ENCODE measurements at regions not wholly inside any gene's neighbourhood (a gene's known extent, or its start where the extent isn't known, plus 50 kb on each side); places are given as distances from the start of the nearest gene placed in this dataset.
"Not testable (repeated sequence)": the region's sequence is repeated elsewhere in the genome, so short reads cannot be mapped to it uniquely, and the experiment has no call there.

DNA sequence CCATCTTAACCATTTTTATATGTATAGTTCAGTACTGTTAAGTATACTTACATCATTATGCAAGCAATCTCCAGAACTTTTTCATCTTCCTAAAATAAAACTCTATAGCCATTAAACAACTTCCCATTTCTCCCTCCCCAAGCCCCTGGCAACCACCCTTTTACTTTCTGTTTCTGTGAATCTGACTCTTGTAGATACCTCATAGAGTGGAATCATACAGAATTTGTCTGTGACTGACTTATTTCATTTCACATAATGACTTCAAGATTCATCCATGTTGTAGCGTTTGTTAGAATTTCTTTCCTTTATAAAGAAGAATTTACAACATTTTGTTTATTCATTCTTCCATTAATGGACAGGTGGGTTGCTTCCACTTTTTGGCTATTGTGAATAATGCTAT lies 91.2 kb upstream of the FREM3 start:
- H4K20me1 ChIP-seq (ENCODE audit: insufficient read depth); ATAC-seq; H3K36me3 ChIP-seq (ENCODE audit: control insufficient read depth in 1 of 2, insufficient read depth in 2 of 2, low read length in 2 of 2); H3K4me3 ChIP-seq (replicated peaks in 1 of 2; ENCODE audit: low read depth in 1 of 2, low read length in 2 of 2); DNase-seq (ENCODE audit: low read depth, low spot score); H3K27me3 ChIP-seq (ENCODE audit: insufficient read depth, low read length); H3K79me2 ChIP-seq (ENCODE audit: insufficient read depth, low read length); POLR2A ChIA-PET; RAD21 ChIA-PET (ENCODE audit: low non-redundant PET in 1 of 2, low total read pairs in 2 of 2, uncharacterized antibody in 2 of 2, unreplicated experiment in 2 of 2); intact Hi-C loops (cut with micrococcal nuclease); H3K9me3 ChIP-seq (ENCODE audit: control insufficient read depth in 1 of 2, insufficient read depth in 1 of 2, low read depth in 1 of 2, low read length in 2 of 2); H3K27ac ChIP-seq (ENCODE audit: low read depth, low read length); CTCF ChIA-PET; H3K9me2 ChIP-seq (ENCODE audit: insufficient read depth); H3K4me2 ChIP-seq (ENCODE audit: low read length); H3K9ac ChIP-seq (ENCODE audit: low read length); BruUV-seq (replicated peaks); H2AFZ ChIP-seq (ENCODE audit: low read depth, low read length, poor library complexity, severe bottlenecking); H3K4me1 ChIP-seq (ENCODE audit: control insufficient read depth in 1 of 2, insufficient read depth in 2 of 2, low read length in 2 of 2): not testable (repeated sequence)

DNA sequence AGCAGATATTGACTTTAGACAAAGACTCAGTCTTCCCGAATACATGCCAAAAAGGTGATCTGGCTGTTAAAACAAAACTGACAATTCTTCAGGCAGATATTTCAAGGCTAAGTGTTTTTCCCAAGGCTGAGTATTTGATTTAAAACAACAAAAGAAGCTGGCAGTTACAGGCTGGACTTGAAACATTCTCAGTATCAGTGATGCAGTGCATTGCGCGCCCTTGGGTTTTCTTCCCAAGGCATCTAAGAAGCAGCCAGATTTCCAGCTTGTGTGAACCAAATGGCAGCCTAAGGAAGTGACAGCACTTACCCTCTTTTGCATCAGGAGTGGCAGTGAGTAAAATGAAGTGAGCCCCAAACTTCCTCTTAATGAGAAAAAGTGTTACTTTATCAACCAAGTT lies 90.0 kb upstream of the FREM3 start:
- H3K27me3 ChIP-seq (ENCODE audit: insufficient read depth, low read length); H3K9me2 ChIP-seq (ENCODE audit: insufficient read depth); H3K9ac ChIP-seq (ENCODE audit: low read length); H3K9me3 ChIP-seq (ENCODE audit: control insufficient read depth in 1 of 2, insufficient read depth in 1 of 2, low read depth in 1 of 2, low read length in 2 of 2); H3K79me2 ChIP-seq (ENCODE audit: insufficient read depth, low read length); H3K4me1 ChIP-seq (ENCODE audit: control insufficient read depth in 1 of 2, insufficient read depth in 2 of 2, low read length in 2 of 2); DNase-seq (ENCODE audit: low read depth, low spot score); H3K36me3 ChIP-seq (ENCODE audit: control insufficient read depth in 1 of 2, insufficient read depth in 2 of 2, low read length in 2 of 2); ATAC-seq; H4K20me1 ChIP-seq (ENCODE audit: insufficient read depth); BruUV-seq (replicated peaks); H3K27ac ChIP-seq (ENCODE audit: low read depth, low read length); H3K4me3 ChIP-seq (replicated peaks in 1 of 2; ENCODE audit: low read depth in 1 of 2, low read length in 2 of 2); intact Hi-C loops (cut with micrococcal nuclease); RAD21 ChIA-PET (ENCODE audit: low non-redundant PET in 1 of 2, low total read pairs in 2 of 2, uncharacterized antibody in 2 of 2, unreplicated experiment in 2 of 2); H3K4me2 ChIP-seq (ENCODE audit: low read length); H2AFZ ChIP-seq (ENCODE audit: low read depth, low read length, poor library complexity, severe bottlenecking); CTCF ChIA-PET; POLR2A ChIA-PET: not testable (repeated sequence)

DNA sequence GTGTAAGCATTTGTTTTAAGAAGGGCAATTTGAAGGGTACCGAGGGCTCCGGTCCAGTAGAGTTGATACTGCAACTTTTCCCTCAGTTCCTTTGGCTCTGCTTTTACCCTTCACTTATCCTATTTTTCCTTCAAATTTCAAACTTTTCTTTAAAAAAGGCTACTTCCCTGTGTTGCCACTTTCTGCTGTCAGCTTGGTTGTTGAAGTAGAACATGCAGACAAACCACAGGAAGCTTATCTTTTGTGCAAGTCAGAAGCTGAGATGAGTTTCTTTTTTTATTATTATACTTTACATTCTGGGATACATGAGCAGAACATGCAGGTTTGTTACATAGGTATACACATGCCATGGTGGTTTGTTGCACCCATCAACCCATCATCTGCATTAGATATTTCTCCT lies 89.1 kb upstream of the FREM3 start:
- H3K9me2 ChIP-seq (ENCODE audit: insufficient read depth); H3K36me3 ChIP-seq (ENCODE audit: control insufficient read depth in 1 of 2, insufficient read depth in 2 of 2, low read length in 2 of 2); H3K4me2 ChIP-seq (ENCODE audit: low read length); ATAC-seq; H3K27ac ChIP-seq (ENCODE audit: low read depth, low read length); BruUV-seq (replicated peaks); H3K79me2 ChIP-seq (ENCODE audit: insufficient read depth, low read length); H2AFZ ChIP-seq (ENCODE audit: low read depth, low read length, poor library complexity, severe bottlenecking); H3K4me1 ChIP-seq (ENCODE audit: control insufficient read depth in 1 of 2, insufficient read depth in 2 of 2, low read length in 2 of 2); H3K9me3 ChIP-seq (ENCODE audit: control insufficient read depth in 1 of 2, insufficient read depth in 1 of 2, low read depth in 1 of 2, low read length in 2 of 2); H3K9ac ChIP-seq (ENCODE audit: low read length); RAD21 ChIA-PET (ENCODE audit: low non-redundant PET in 1 of 2, low total read pairs in 2 of 2, uncharacterized antibody in 2 of 2, unreplicated experiment in 2 of 2); DNase-seq (ENCODE audit: low read depth, low spot score); H3K27me3 ChIP-seq (ENCODE audit: insufficient read depth, low read length); intact Hi-C loops (cut with micrococcal nuclease); H3K4me3 ChIP-seq (replicated peaks in 1 of 2; ENCODE audit: low read depth in 1 of 2, low read length in 2 of 2); POLR2A ChIA-PET; H4K20me1 ChIP-seq (ENCODE audit: insufficient read depth): not testable (repeated sequence)
- CTCF ChIA-PET = interaction anchor here (1.2 kb wide), 1 partner anchor 240 kb away, joined by 5 read pairs; no protein-coding TSS in a partner anchor

Data from HCT116 (cell line).